ENCODE measurements at regions not wholly inside any gene's neighbourhood (a gene's known extent, or its start where the extent isn't known, plus 50 kb on each side); places are given as distances from the start of the nearest gene placed in this dataset.

GRCh38 chr10:10490581-10490980 is 527.1 kb upstream of the CELF2 start:
- ChIA-PET CTCF (no interaction called here), RAD21 (ENCODE audit: unreplicated experiment) (no interaction called here), SMC1A (ENCODE audit: uncharacterized antibody, unreplicated experiment) (no interaction called here), POLR2A (no interaction called here)
- ATAC-seq, result no peak
- Histone ChIP-seq H4K20me1 (ENCODE audit: control insufficient read depth, insufficient read depth) (no peaks in the 10 kb centered on the region), H3K36me3 (ENCODE audit: control insufficient read depth in 2 of 2, insufficient read depth in 2 of 2, low read length in 1 of 2) (no peaks in the 10 kb centered on the region), H3K9me3 (replicated peaks; ENCODE audit: control insufficient read depth, insufficient read depth, low read length) (no peaks in the 10 kb centered on the region), H3K4me1 (ENCODE audit: control insufficient read depth, insufficient read depth, low read length) (no peaks in the 10 kb centered on the region), H2AFZ (ENCODE audit: control insufficient read depth, low read depth, low read length) (no peak overlapping the region), H3K4me2 (ENCODE audit: control insufficient read depth, insufficient read depth) (no peak overlapping the region), H3K27ac (ENCODE audit: control insufficient read depth, insufficient read depth) (no peak overlapping the region), H3K79me2 (ENCODE audit: control insufficient read depth, insufficient read depth, low read length) (no peaks in the 10 kb centered on the region), H3K4me3 (no peak overlapping the region), H3K27me3 (replicated peaks in 1 of 2; ENCODE audit: control insufficient read depth in 2 of 2, insufficient read depth in 2 of 2, low read length in 1 of 2) (no peaks in the 10 kb centered on the region), H3K9ac (ENCODE audit: control insufficient read depth, insufficient read depth, low read length) (no peak overlapping the region)
- BruUV-seq (replicated peaks), result no TSS peak
- 0% methylated on average over 1 of the region's 1 CpG for WGBS (ENCODE audit: insufficient coverage, insufficient replicate concordance, low lambda C conversion rate, missing lambda C conversion rate)
- FAIRE-seq, result no peak
- DNase-seq (ENCODE audit: low read depth, low spot score), result no peak
- in situ Hi-C loops (cut with MboI), result no loop called here
- TF ChIP-seq HSF1 (IDR thresholded peaks at IDR 0.05; ENCODE audit: low read depth, low read length) (no peak), WRNIP1 (IDR thresholded peaks at IDR 0.05; ENCODE audit: borderline replicate concordance, low read depth, low read length) (no peak), RAD51 (IDR thresholded peaks at IDR 0.05) (no peak), GATAD2B (conservative IDR thresholded peaks at IDR 0.05; ENCODE audit: low read depth) (no peak), PML (IDR thresholded peaks at IDR 0.05; ENCODE audit: low read length) (no peak), IKZF2 (IDR thresholded peaks at IDR 0.05) (no peak), ETV6 (conservative IDR thresholded peaks at IDR 0.05 in 1 of 2, IDR thresholded peaks at IDR 0.05 in 1 of 2; ENCODE audit: borderline replicate concordance in 1 of 2, low read depth in 1 of 2) (no peak), MYC (IDR thresholded peaks at IDR 0.05; ENCODE audit: insufficient read depth, insufficient read length, insufficient replicate concordance, low read length, severe bottlenecking) (no peak), NFYA (IDR thresholded peaks at IDR 0.05; ENCODE audit: borderline replicate concordance, low read depth, low read length) (no peak), USF1 (IDR thresholded peaks at IDR 0.05; ENCODE audit: borderline replicate concordance, extremely low read length, insufficient read depth, low read depth, low read length) (no peak), SMAD1 (IDR thresholded peaks at IDR 0.05; ENCODE audit: low read depth, partially characterized antibody) (no peak), PAX5 (IDR thresholded peaks at IDR 0.05; ENCODE audit: borderline replicate concordance, low read depth, low read length) (no peak), ZZZ3 (IDR thresholded peaks at IDR 0.05; ENCODE audit: control insufficient read depth, insufficient read length, low read depth) (no peak), SP1 (IDR thresholded peaks at IDR 0.05; ENCODE audit: low read depth, low read length) (no peak), CHD4 (IDR thresholded peaks at IDR 0.05) (no peak), ELK1 (IDR thresholded peaks at IDR 0.05; ENCODE audit: low read depth, low read length) (no peak)
- TF ChIP-seq, protein P1, sequence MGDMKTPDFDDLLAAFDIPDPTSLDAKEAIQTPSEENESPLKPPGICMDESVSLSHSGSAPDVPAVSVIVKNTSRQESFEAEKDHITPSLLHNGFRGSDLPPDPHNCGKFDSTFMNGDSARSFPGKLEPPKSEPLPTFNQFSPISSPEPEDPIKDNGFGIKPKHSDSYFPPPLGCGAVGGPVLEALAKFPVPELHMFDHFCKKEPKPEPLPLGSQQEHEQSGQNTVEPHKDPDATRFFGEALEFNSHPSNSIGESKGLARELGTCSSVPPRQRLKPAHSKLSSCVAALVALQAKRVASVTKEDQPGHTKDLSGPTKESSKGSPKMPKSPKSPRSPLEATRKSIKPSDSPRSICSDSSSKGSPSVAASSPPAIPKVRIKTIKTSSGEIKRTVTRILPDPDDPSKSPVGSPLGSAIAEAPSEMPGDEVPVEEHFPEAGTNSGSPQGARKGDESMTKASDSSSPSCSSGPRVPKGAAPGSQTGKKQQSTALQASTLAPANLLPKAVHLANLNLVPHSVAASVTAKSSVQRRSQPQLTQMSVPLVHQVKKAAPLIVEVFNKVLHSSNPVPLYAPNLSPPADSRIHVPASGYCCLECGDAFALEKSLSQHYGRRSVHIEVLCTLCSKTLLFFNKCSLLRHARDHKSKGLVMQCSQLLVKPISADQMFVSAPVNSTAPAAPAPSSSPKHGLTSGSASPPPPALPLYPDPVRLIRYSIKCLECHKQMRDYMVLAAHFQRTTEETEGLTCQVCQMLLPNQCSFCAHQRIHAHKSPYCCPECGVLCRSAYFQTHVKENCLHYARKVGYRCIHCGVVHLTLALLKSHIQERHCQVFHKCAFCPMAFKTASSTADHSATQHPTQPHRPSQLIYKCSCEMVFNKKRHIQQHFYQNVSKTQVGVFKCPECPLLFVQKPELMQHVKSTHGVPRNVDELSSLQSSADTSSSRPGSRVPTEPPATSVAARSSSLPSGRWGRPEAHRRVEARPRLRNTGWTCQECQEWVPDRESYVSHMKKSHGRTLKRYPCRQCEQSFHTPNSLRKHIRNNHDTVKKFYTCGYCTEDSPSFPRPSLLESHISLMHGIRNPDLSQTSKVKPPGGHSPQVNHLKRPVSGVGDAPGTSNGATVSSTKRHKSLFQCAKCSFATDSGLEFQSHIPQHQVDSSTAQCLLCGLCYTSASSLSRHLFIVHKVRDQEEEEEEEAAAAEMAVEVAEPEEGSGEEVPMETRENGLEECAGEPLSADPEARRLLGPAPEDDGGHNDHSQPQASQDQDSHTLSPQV (IDR thresholded peaks at IDR 0.05), result no peak
- intact Hi-C loops (cut with micrococcal nuclease; ENCODE audit: unreplicated experiment), result no loop called here
